ENCODE measurements at regions not wholly inside any gene's neighbourhood (a gene's known extent, or its start where the extent isn't known, plus 50 kb on each side); places are given as distances from the start of the nearest gene placed in this dataset.
"Not testable (repeated sequence)": the region's sequence is repeated elsewhere in the genome, so short reads cannot be mapped to it uniquely, and the experiment has no call there.

DNA sequence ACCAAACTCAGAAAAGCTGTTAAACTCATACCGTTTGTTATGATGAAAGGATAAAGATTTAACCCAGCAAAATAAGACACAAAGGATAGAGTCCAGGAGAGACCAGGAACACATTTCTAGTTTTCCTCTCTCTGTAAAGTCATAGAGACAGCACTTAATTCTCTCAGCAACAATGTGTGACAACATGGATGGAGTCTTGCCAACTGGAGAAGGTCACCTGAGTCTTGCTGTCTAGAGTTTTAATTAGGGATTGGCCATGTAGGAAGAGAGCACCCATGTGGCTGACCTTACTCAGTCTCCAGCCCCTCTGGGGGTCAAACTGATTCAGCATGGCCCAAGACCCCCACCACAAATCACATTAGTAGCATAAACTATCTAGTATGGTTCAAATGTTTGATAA, 151.0 kb upstream of the ATF7IP start:
- Histone ChIP-seq H3K27me3 (no peaks in the 10 kb centered on the region), H3K36me3 (no peaks in the 10 kb centered on the region), H3K4me1 (no peaks in the 10 kb centered on the region), H3K9me3 (no peaks in the 10 kb centered on the region), H3K4me3 (replicated peaks in 1 of 3) (no peak overlapping the region), H3K27ac (no peak overlapping the region)
- WGBS, 2 donors: 96 to 97% methylated on average over 1 of the region's 1 CpG
- TF ChIP-seq, protein P1, sequence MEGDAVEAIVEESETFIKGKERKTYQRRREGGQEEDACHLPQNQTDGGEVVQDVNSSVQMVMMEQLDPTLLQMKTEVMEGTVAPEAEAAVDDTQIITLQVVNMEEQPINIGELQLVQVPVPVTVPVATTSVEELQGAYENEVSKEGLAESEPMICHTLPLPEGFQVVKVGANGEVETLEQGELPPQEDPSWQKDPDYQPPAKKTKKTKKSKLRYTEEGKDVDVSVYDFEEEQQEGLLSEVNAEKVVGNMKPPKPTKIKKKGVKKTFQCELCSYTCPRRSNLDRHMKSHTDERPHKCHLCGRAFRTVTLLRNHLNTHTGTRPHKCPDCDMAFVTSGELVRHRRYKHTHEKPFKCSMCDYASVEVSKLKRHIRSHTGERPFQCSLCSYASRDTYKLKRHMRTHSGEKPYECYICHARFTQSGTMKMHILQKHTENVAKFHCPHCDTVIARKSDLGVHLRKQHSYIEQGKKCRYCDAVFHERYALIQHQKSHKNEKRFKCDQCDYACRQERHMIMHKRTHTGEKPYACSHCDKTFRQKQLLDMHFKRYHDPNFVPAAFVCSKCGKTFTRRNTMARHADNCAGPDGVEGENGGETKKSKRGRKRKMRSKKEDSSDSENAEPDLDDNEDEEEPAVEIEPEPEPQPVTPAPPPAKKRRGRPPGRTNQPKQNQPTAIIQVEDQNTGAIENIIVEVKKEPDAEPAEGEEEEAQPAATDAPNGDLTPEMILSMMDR (IDR thresholded peaks at IDR 0.05): no peak
- TF ChIP-seq POLR2A (IDR thresholded peaks at IDR 0.05): no peak
- no peak for DNase-seq
- intact Hi-C loops (cut with DNase I): no loop called here

DNA sequence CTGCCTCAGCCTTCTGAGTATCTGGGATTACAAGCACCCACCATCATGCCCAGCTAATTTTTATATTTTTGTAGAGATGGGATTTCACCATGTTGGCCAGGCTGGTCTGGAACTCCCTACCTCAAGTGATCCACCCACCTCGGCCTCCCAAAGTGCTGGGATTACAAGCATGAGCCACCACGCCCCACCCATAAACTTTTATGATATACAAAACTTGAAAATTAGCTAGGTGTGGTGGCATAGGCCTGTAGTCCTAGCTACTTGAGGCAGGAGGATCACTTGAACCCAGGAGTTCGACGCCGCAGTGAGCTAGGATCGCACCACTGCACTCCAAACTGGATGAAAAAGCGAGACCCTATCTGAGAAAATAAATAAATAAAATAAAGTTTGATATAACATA, 149.5 kb upstream of the ATF7IP start:
- intact Hi-C loops (cut with DNase I); H3K36me3 ChIP-seq; H3K27me3 ChIP-seq; H3K9me3 ChIP-seq; H3K4me3 ChIP-seq (replicated peaks in 1 of 3); H3K4me1 ChIP-seq; DNase-seq; H3K27ac ChIP-seq: not testable (repeated sequence)
- 96 to 99% methylated on average over 7 of the region's 7 CpGs for WGBS, 2 donors

DNA sequence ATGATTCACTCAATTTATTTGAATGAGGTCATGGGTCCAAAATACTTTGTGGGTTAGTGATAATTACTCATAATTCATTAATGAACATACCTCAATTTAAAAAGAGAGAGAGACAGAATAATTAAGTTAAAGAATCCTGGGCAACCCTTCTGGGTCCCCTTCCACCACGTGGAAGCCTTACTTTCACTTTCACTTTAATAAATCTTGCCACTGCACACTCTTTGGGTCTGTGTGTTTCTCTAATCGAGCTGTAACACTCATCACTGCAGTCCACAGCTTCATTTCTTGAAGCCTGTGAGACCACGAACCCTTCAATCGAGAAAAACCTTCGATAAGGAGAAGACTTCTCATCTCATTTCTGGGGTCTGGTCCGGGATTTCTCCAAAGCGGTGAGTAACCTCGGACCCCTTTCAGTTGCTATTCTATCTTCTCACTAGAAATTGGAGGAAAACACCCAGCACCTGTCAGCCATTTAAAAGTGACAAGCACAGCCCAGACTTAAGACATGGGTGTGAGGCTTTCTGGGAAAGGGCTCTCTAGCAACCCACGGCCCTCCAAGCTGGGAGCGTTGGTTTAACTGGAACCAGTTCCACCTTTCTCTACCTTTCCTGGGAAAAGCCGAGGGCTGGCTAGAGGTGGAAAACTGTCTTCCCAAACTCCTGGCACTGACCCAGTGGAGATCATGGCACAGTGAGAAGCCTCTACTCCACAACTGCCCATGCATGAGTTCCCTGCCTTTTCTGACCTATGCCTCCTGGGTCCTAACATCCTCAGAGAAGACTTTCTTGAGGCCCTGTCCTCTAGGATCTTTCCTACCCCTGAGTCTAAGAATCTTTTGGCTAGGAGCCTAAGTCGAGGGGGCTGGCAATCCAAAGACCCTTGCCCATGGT, 148.8 kb upstream of the ATF7IP start:
- no peak for DNase-seq
- TF ChIP-seq, protein P1 (IDR thresholded peaks at IDR 0.05): no peak
- TF ChIP-seq POLR2A (IDR thresholded peaks at IDR 0.05): no peak
- Histone ChIP-seq H3K36me3 (no peaks in the 10 kb centered on the region), H3K27ac (no peak overlapping the region), H3K4me1 (no peaks in the 10 kb centered on the region), H3K27me3 (no peaks in the 10 kb centered on the region), H3K4me3 (replicated peaks in 1 of 3) (no peak overlapping the region), H3K9me3 (no peaks in the 10 kb centered on the region)
- intact Hi-C loops (cut with DNase I): no loop called here
- 83 to 88% methylated on average over 12 of the region's 12 CpGs for WGBS, 2 donors

DNA sequence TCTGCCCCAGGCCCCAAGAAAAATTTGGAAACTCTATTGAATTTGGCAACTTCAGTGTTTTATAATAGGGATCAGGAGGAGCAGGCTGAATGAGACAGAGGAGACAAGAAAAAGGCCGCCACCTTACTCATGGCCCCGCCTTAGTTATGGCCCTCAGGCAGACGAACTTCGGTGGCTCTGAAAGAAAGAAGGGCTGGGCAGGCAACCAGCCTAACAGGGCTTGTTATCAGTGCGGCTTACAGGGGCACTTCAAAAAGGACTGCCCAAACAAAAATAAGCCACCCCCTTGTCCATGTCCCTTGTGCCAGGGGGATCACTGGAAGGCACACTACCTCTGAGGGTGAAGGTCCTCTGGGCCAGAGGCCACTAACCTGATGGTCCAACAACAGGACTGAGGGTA, 146.3 kb upstream of the ATF7IP start:
- 87 to 92% methylated on average over 5 of the region's 5 CpGs for WGBS, 2 donors
- no peak for DNase-seq
- no peaks in the 10 kb centered on the region for H3K27me3 ChIP-seq
- no peaks in the 10 kb centered on the region for H3K9me3 ChIP-seq
- no peaks in the 10 kb centered on the region for H3K4me1 ChIP-seq
- intact Hi-C loops (cut with DNase I): no loop called here
- no peak overlapping the region for H3K4me3 ChIP-seq (replicated peaks in 1 of 3)
- TF ChIP-seq, protein P1 (IDR thresholded peaks at IDR 0.05): no peak
- TF ChIP-seq POLR2A (IDR thresholded peaks at IDR 0.05): no peak
- H3K36me3 ChIP-seq: no peaks in the 10 kb centered on the region
- no peak overlapping the region for H3K27ac ChIP-seq

DNA sequence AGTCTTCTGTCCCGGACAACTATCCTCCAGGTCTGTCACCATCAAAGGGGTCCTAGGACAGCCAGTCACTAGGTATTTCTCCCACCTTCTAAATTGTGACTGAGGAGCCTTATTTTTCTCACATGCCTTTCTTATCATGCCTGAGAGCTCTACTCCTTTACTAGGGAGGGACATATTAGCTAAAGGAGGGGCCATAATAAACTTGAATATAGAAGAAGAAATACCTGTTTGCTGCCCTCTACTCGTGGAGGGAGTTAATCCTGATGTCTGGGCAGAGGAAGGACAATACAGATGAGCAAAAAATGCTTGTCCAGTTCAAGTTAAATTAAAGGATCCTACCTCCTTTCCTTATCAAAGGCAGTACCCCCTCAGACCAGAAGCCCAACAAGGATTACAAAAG, 145.8 kb upstream of the ATF7IP start:
- H3K27me3 ChIP-seq; H3K4me3 ChIP-seq (replicated peaks in 1 of 3); H3K27ac ChIP-seq; H3K4me1 ChIP-seq; DNase-seq; H3K36me3 ChIP-seq; intact Hi-C loops (cut with DNase I); H3K9me3 ChIP-seq: not testable (repeated sequence)
- 81% methylated on average over 2 of the region's 2 CpGs for WGBS, 2 donors

DNA sequence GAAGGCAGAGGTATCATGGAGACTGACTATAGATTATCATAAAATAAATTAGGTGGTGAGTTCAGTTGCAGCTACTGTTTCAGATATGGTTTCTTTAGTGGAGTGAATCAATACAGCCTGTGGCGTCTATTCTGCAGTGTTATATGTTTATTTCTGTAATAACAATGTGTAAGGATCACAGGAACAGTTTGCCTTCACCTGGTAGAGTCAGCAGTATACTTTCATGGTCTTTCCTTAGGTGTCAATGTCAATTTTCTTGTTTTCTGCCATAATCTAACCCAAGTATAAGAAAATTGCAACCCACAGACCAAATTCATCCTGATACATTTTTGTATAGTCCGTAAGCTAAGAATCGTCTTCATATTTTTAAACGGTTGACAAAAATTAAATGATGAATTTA, 140.4 kb upstream of the ATF7IP start:
- Histone ChIP-seq H3K9me3 (no peaks in the 10 kb centered on the region), H3K4me3 (replicated peaks in 1 of 3) (no peak overlapping the region), H3K27ac (no peak overlapping the region), H3K27me3 (no peaks in the 10 kb centered on the region), H3K36me3 (no peaks in the 10 kb centered on the region), H3K4me1 (no peaks in the 10 kb centered on the region)
- TF ChIP-seq, protein P1 (IDR thresholded peaks at IDR 0.05): no peak
- TF ChIP-seq POLR2A (IDR thresholded peaks at IDR 0.05): no peak
- WGBS, 2 donors: 94 to 96% methylated on average over 4 of the region's 4 CpGs
- DNase-seq: no peak
- intact Hi-C loops (cut with DNase I): no loop called here

DNA sequence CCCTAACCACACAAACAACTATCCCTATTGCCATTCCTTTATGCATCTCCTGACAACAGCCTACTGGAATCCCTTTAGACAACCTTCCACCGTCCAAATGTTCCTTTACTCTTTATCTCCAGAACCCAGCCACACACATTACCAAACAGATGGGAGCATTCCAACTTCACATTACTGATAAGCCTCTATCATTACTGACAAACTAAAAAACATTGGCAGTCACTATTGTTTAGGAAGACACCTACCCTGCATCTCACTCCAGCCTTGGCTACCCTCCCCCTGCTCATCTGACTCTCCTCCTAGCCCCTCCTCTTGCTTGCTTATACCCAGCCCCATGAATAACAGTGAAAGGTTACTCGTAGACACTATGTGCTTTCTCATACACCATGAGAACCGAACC, 130.3 kb upstream of the ATF7IP start:
- H3K4me1 ChIP-seq; H3K27ac ChIP-seq; intact Hi-C loops (cut with DNase I); H3K27me3 ChIP-seq; H3K9me3 ChIP-seq; H3K4me3 ChIP-seq (replicated peaks in 1 of 3); DNase-seq; H3K36me3 ChIP-seq: not testable (repeated sequence)
- 64 to 86% methylated on average over 3 of the region's 3 CpGs for WGBS, 2 donors

DNA sequence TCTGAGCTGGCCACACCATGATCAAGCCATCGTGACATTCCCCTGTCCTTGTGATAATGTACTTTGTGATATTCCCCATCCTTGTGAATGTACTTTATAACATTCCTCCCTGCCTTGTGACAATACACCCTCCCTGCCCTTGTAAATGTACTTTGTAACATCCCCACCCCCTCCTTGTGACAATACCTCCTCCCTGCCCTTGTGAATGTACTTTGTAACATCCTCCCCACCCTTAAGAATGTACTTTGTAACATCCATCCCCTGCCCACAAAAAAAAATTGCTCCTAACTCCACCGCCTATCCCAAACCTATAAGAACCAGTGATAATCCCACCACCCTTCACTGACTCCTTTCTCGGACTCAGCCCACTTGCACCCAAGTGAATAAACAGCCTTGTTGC, 128.8 kb upstream of the ATF7IP start:
- H3K9me3 ChIP-seq; H3K4me3 ChIP-seq (replicated peaks in 1 of 3); H3K36me3 ChIP-seq; H3K27me3 ChIP-seq; H3K4me1 ChIP-seq; intact Hi-C loops (cut with DNase I); DNase-seq; H3K27ac ChIP-seq: not testable (repeated sequence)
- WGBS, 2 donors: 96 to 98% methylated on average over 3 of the region's 3 CpGs

Data from thyroid gland (tissue), 4 donors.